ENCODE measurements at regions not wholly inside any gene's neighbourhood (a gene's known extent, or its start where the extent isn't known, plus 50 kb on each side); places are given as distances from the start of the nearest gene placed in this dataset.

- TF ChIP-seq, protein P1, sequence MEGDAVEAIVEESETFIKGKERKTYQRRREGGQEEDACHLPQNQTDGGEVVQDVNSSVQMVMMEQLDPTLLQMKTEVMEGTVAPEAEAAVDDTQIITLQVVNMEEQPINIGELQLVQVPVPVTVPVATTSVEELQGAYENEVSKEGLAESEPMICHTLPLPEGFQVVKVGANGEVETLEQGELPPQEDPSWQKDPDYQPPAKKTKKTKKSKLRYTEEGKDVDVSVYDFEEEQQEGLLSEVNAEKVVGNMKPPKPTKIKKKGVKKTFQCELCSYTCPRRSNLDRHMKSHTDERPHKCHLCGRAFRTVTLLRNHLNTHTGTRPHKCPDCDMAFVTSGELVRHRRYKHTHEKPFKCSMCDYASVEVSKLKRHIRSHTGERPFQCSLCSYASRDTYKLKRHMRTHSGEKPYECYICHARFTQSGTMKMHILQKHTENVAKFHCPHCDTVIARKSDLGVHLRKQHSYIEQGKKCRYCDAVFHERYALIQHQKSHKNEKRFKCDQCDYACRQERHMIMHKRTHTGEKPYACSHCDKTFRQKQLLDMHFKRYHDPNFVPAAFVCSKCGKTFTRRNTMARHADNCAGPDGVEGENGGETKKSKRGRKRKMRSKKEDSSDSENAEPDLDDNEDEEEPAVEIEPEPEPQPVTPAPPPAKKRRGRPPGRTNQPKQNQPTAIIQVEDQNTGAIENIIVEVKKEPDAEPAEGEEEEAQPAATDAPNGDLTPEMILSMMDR (IDR thresholded peaks at IDR 0.05): no peak
- TF ChIP-seq POLR2AphosphoS5 (IDR thresholded peaks at IDR 0.05): no peak
Measured at GRCh38 chr10:44008270-44008916, 359.7 kb upstream of the ZNF32 start.
